Nephron (organoid): ENCODE measurements at regions not wholly inside any gene's neighbourhood (a gene's known extent, or its start where the extent isn't known, plus 50 kb on each side); places are given as distances from the start of the nearest gene placed in this dataset.
A peak's percentile ranks its signal among the peaks of the same experiment; 100 is the strongest.

ENCODE experiments used
- H3K27ac Mint-ChIP-seq, 3 experiments: 2 replicates each; pipeline ENCODE4 v1.8.0; 2020; ENCODE audit warnings: mixed read lengths in 3 of 3, mild to moderate bottlenecking in 2 of 3, moderate library complexity in 1 of 3
- H3K27me3 Mint-ChIP-seq: 2 replicates; pipeline ENCODE4 v1.8.0; 2021; ENCODE audit warnings: low read depth, mild to moderate bottlenecking, moderate library complexity, mixed read lengths
- H3K36me3 Mint-ChIP-seq: 2 replicates; pipeline ENCODE4 v1.8.0; 2020; ENCODE audit warnings: low read depth, mixed read lengths
- H3K4me1 Mint-ChIP-seq: 2 replicates; pipeline ENCODE4 v1.8.0; 2020; ENCODE audit warnings: mixed read lengths
- H3K4me3 Mint-ChIP-seq, 3 experiments: 2 replicates each; pipeline ENCODE4 v1.8.0; 2020; ENCODE audit warnings: mild to moderate bottlenecking in 3 of 3, mixed read lengths in 3 of 3, moderate library complexity in 2 of 3
- H3K9me3 Mint-ChIP-seq: 2 replicates; pipeline ENCODE4 v1.8.0; 2020; ENCODE audit warnings: mixed read lengths
- TF ChIP-seq, protein P1 (sequence below), 3 experiments: fragments of 200-600 bp; sonication (generic); IDR thresholded peaks; one replicate each; pipeline ENCODE4 v1.5.0; 2021; ENCODE audit warnings: antibody characterized with exemption in 3 of 3; ENCODE audit not compliant: unreplicated experiment in 3 of 3

GRCh38 chr14:44027397-44027796, 479.7 kb downstream of the FSCB start:
- Mint-ChIP-seq H3K27me3 (no peaks in the 10 kb centered on the region), H3K4me3 (no peak overlapping the region), H3K36me3 (no peaks in the 10 kb centered on the region), H3K27ac (no peak overlapping the region), H3K4me1 (no peaks in the 10 kb centered on the region), H3K9me3 (peaks cover 9% of the 10 kb centered on the region)
- TF ChIP-seq, protein P1, sequence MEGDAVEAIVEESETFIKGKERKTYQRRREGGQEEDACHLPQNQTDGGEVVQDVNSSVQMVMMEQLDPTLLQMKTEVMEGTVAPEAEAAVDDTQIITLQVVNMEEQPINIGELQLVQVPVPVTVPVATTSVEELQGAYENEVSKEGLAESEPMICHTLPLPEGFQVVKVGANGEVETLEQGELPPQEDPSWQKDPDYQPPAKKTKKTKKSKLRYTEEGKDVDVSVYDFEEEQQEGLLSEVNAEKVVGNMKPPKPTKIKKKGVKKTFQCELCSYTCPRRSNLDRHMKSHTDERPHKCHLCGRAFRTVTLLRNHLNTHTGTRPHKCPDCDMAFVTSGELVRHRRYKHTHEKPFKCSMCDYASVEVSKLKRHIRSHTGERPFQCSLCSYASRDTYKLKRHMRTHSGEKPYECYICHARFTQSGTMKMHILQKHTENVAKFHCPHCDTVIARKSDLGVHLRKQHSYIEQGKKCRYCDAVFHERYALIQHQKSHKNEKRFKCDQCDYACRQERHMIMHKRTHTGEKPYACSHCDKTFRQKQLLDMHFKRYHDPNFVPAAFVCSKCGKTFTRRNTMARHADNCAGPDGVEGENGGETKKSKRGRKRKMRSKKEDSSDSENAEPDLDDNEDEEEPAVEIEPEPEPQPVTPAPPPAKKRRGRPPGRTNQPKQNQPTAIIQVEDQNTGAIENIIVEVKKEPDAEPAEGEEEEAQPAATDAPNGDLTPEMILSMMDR (IDR thresholded peaks at IDR 0.05; ENCODE audit: unreplicated experiment in 3 of 3), result no peak

- H3K36me3 Mint-ChIP-seq, result no peaks in the 10 kb centered on the region
- peaks cover 11% of the 10 kb centered on the region for H3K9me3 Mint-ChIP-seq
- H3K4me3 Mint-ChIP-seq, result no peak overlapping the region
- H3K27ac Mint-ChIP-seq, result no peak overlapping the region
- TF ChIP-seq, protein P1 (IDR thresholded peaks at IDR 0.05; ENCODE audit: unreplicated experiment in 3 of 3), result no peak
- H3K27me3 Mint-ChIP-seq, result no peaks in the 10 kb centered on the region
- H3K4me1 Mint-ChIP-seq, result no peaks in the 10 kb centered on the region
Measured at GRCh38 chr14:44010595-44010994, 496.5 kb downstream of the FSCB start.

- H3K9me3 Mint-ChIP-seq, result peaks cover 11% of the 10 kb centered on the region
- H3K4me1 Mint-ChIP-seq, result no peaks in the 10 kb centered on the region
- H3K4me3 Mint-ChIP-seq, result no peak overlapping the region
- H3K27ac Mint-ChIP-seq, result no peak overlapping the region
- H3K27me3 Mint-ChIP-seq, result no peaks in the 10 kb centered on the region
- TF ChIP-seq, protein P1 (IDR thresholded peaks at IDR 0.05; ENCODE audit: unreplicated experiment in 3 of 3), result no peak
- no peaks in the 10 kb centered on the region for H3K36me3 Mint-ChIP-seq
Measured at GRCh38 chr14:44010071-44010470, 497.0 kb downstream of the FSCB start.

DNA sequence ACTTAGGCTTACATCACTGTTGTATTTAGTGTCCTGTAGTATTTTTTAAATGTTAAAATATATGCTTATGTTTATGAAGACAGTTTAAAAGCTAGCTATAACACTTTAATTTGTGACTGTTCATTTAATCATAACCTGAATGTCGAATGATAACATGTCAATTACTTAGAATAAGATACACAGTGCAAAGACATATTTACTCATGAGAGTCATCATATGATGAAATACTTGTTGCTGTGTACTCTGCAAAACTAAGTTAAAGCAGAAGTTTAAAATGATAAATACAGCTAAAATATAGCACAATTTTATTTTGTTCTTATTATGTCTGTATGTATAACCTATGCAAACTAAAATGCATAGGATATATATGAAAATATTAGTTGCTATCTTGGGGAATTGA, 497.4 kb downstream of the FSCB start:
- TF ChIP-seq, protein P1 (IDR thresholded peaks at IDR 0.05; ENCODE audit: unreplicated experiment in 3 of 3), result no peak
- Mint-ChIP-seq H3K27ac (no peak overlapping the region), H3K36me3 (no peaks in the 10 kb centered on the region), H3K4me3 (no peak overlapping the region), H3K9me3 (peaks cover 14% of the 10 kb centered on the region), H3K4me1 (no peaks in the 10 kb centered on the region), H3K27me3 (no peaks in the 10 kb centered on the region)

- Mint-ChIP-seq H3K36me3 (no peaks in the 10 kb centered on the region), H3K4me3 (no peak overlapping the region), H3K27me3 (no peaks in the 10 kb centered on the region), H3K27ac (no peak overlapping the region), H3K4me1 (peaks cover 5% of the 10 kb centered on the region), H3K9me3 (no peaks in the 10 kb centered on the region)
- TF ChIP-seq, protein P1 (IDR thresholded peaks at IDR 0.05; ENCODE audit: unreplicated experiment in 3 of 3), result no peak
Measured at GRCh38 chr14:43988989-43989388, 518.1 kb downstream of the FSCB start.

GRCh38 chr14:43983721-43984120, 523.4 kb downstream of the FSCB start:
- TF ChIP-seq, protein P1 (IDR thresholded peaks at IDR 0.05; ENCODE audit: unreplicated experiment in 3 of 3), result no peak
- Mint-ChIP-seq H3K9me3 (peaks cover 2% of the 10 kb centered on the region), H3K4me1 (peaks cover 15% of the 10 kb centered on the region), H3K27me3 (no peaks in the 10 kb centered on the region), H3K27ac (peak overlapping the region in 1 of 3 experiments; percentile 59), H3K4me3 (no peak overlapping the region), H3K36me3 (no peaks in the 10 kb centered on the region)
